Endodermal cell (in vitro differentiated cells): ENCODE measurements at regions not wholly inside any gene's neighbourhood (a gene's known extent, or its start where the extent isn't known, plus 50 kb on each side); places are given as distances from the start of the nearest gene placed in this dataset.

ENCODE experiments used
- DNase-seq: peaks from one replicate; pipeline ENCODE4 v3.0.0-alpha.2; 2017
- H3K27ac ChIP-seq: 2 replicates; pipeline ENCODE4 v1.5.1; 2013; ENCODE audit warnings: mild to moderate bottlenecking, low read depth, low read length, moderate library complexity
- H3K27me3 ChIP-seq: 2 replicates; pipeline ENCODE4 v1.6.1; 2013; ENCODE audit warnings: mild to moderate bottlenecking, low read length, moderate library complexity; ENCODE audit not compliant: insufficient read depth, control insufficient read depth, poor library complexity, severe bottlenecking
- H3K36me3 ChIP-seq: 2 replicates; pipeline ENCODE4 v1.7.0; 2013; ENCODE audit warnings: mild to moderate bottlenecking, low read length, moderate library complexity; ENCODE audit not compliant: control insufficient read depth, insufficient read depth
- H3K4me1 ChIP-seq: one replicate; pipeline ENCODE4 v1.7.0; 2013; ENCODE audit warnings: low read length; ENCODE audit not compliant: control insufficient read depth, insufficient read depth
- H3K4me3 ChIP-seq: 2 replicates; pipeline ENCODE4 v1.5.1; 2013; ENCODE audit warnings: mild to moderate bottlenecking, low read length, moderate library complexity
- H3K9ac ChIP-seq: 2 replicates; pipeline ENCODE4 v1.6.1; 2013; ENCODE audit warnings: mild to moderate bottlenecking, low read length, moderate library complexity; ENCODE audit not compliant: poor library complexity, severe bottlenecking; ENCODE audit errors: extremely low read depth
- H3K9me3 ChIP-seq: 2 replicates; pipeline ENCODE4 v1.6.1; 2013; ENCODE audit warnings: mild to moderate bottlenecking, low read length, moderate library complexity; ENCODE audit not compliant: control insufficient read depth
- H3K27ac Mint-ChIP-seq: 2 replicates; pipeline ENCODE4 v1.8.0; 2020; ENCODE audit warnings: mixed read lengths
- H3K27me3 Mint-ChIP-seq: 2 replicates; pipeline ENCODE4 v1.8.0; 2021; ENCODE audit warnings: mild to moderate bottlenecking, mixed read lengths; ENCODE audit not compliant: insufficient read depth
- H3K36me3 Mint-ChIP-seq: 2 replicates; pipeline ENCODE4 v1.8.0; 2020; ENCODE audit warnings: low read depth, mixed read lengths
- H3K4me1 Mint-ChIP-seq: 2 replicates; pipeline ENCODE4 v1.8.0; 2020; ENCODE audit warnings: mixed read lengths
- H3K4me3 Mint-ChIP-seq: 2 replicates; pipeline ENCODE4 v1.8.0; 2020; ENCODE audit warnings: mild to moderate bottlenecking, moderate library complexity, mixed read lengths
- H3K9me3 Mint-ChIP-seq: 2 replicates; pipeline ENCODE4 v1.8.0; 2020; ENCODE audit warnings: mild to moderate bottlenecking, mixed read lengths
- CTCF ChIP-seq: fragments of 200-600 bp; sonication (generic); conservative IDR thresholded peaks from 2 replicates; pipeline ENCODE4 v1.5.0; 2021; ENCODE audit warnings: antibody characterized with exemption, mild to moderate bottlenecking
- WGBS, 2 experiments: methylation state at CpG; one replicate each; pipeline versions ENCODE4 v1.1.5 to v1.1.7; 2013; ENCODE audit warnings: missing lambda C conversion rate in 2 of 2, mixed read lengths in 1 of 2; ENCODE audit not compliant: insufficient coverage in 1 of 2, insufficient read length in 1 of 2; 5-methylcytosine and 5-hydroxymethylcytosine counted together

- no peak for TF ChIP-seq CTCF
- H3K27me3 ChIP-seq: no peaks in the 10 kb centered on the region
- Mint-ChIP-seq H3K36me3 (no peaks in the 10 kb centered on the region), H3K4me3 (no peak overlapping the region), H3K4me1 (peaks cover 3% of the 10 kb centered on the region), H3K9me3 (no peaks in the 10 kb centered on the region), H3K27me3 (no peaks in the 10 kb centered on the region), H3K27ac (no peak overlapping the region)
- no peaks in the 10 kb centered on the region for H3K36me3 ChIP-seq
- H3K4me3 ChIP-seq: no peak overlapping the region
- H3K27ac ChIP-seq: no peak overlapping the region
- WGBS, 2 experiments: no CpG with 5 or more reads among the region's 1 CpG
- H3K9ac ChIP-seq: no peak overlapping the region
- DNase-seq: no peak
- H3K9me3 ChIP-seq: no peaks in the 10 kb centered on the region
- H3K4me1 ChIP-seq: no peaks in the 10 kb centered on the region
These were observed 500.8 kb upstream of the PCDH20 start for GRCh38 chr13:61916483-61916882.

- peaks cover 3% of the 10 kb centered on the region for H3K4me1 Mint-ChIP-seq
- no peaks in the 10 kb centered on the region for H3K36me3 Mint-ChIP-seq
- whole genome bisulfite sequencing, 2 experiments: 100% methylated on average over 1 of the region's 1 CpG; no CpG with 5 or more reads in 1 of the 2 experiments
- H3K27ac Mint-ChIP-seq: no peak overlapping the region
- Histone ChIP-seq H3K27ac (no peak overlapping the region), H3K27me3 (no peaks in the 10 kb centered on the region), H3K4me3 (no peak overlapping the region), H3K36me3 (no peaks in the 10 kb centered on the region), H3K9ac (no peak overlapping the region), H3K4me1 (no peaks in the 10 kb centered on the region), H3K9me3 (no peaks in the 10 kb centered on the region)
- DNase-seq: no peak
- H3K4me3 Mint-ChIP-seq: no peak overlapping the region
- no peak for TF ChIP-seq CTCF
- H3K9me3 Mint-ChIP-seq: no peaks in the 10 kb centered on the region
- peaks cover 6% of the 10 kb centered on the region for H3K27me3 Mint-ChIP-seq
These were observed 497.5 kb upstream of the PCDH20 start for GRCh38 chr13:61913183-61913582.

GRCh38 chr13:61908906-61909615 is 493.4 kb upstream of the PCDH20 start:
- Mint-ChIP-seq H3K4me3 (no peak overlapping the region), H3K27me3 (peaks cover 9% of the 10 kb centered on the region), H3K27ac (no peak overlapping the region), H3K36me3 (no peaks in the 10 kb centered on the region), H3K4me1 (peaks cover 3% of the 10 kb centered on the region), H3K9me3 (no peaks in the 10 kb centered on the region)
- 93% methylated on average over 3 of the region's 3 CpGs; no CpG with 5 or more reads in 1 of the 2 experiments for WGBS, 2 experiments
- Histone ChIP-seq H3K9ac (no peak overlapping the region), H3K36me3 (no peaks in the 10 kb centered on the region), H3K27me3 (no peaks in the 10 kb centered on the region), H3K27ac (no peak overlapping the region), H3K4me3 (no peak overlapping the region), H3K4me1 (no peaks in the 10 kb centered on the region), H3K9me3 (no peaks in the 10 kb centered on the region)
- peak; percentile 49 for DNase-seq
- no peak for TF ChIP-seq CTCF
